ENCODE measurements at regions not wholly inside any gene's neighbourhood (a gene's known extent, or its start where the extent isn't known, plus 50 kb on each side); places are given as distances from the start of the nearest gene placed in this dataset.

DNA sequence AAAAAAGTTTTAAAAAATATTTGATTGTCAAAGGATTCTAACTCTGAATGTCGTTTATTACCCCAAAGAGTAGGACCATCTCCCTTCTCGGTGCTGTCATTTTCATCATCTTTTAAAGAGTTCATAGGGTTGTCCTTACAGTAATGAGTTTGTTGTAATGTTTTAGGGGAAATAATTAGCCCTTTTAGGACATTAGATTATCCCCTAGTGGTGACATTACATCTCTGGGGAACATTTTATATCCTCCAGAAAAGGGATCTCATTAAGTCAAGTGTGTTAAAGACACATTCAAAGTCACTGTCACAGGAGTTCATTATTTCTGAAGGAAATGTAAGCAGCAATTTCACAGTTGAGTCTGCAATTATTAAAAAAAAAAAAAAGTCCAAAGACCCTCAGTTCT is 99.3 kb upstream of the GJB6 start:
- TF ChIP-seq, protein P1, sequence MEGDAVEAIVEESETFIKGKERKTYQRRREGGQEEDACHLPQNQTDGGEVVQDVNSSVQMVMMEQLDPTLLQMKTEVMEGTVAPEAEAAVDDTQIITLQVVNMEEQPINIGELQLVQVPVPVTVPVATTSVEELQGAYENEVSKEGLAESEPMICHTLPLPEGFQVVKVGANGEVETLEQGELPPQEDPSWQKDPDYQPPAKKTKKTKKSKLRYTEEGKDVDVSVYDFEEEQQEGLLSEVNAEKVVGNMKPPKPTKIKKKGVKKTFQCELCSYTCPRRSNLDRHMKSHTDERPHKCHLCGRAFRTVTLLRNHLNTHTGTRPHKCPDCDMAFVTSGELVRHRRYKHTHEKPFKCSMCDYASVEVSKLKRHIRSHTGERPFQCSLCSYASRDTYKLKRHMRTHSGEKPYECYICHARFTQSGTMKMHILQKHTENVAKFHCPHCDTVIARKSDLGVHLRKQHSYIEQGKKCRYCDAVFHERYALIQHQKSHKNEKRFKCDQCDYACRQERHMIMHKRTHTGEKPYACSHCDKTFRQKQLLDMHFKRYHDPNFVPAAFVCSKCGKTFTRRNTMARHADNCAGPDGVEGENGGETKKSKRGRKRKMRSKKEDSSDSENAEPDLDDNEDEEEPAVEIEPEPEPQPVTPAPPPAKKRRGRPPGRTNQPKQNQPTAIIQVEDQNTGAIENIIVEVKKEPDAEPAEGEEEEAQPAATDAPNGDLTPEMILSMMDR (conservative IDR thresholded peaks at IDR 0.05; ENCODE audit: low read length) = 0 out of 2 replicates have a peak, but pooled peaks have one; percentile 9
- no peak for TF ChIP-seq EZH2phosphoT487 (IDR thresholded peaks at IDR 0.05; ENCODE audit: borderline replicate concordance)
